ENCODE measurements at regions not wholly inside any gene's neighbourhood (a gene's known extent, or its start where the extent isn't known, plus 50 kb on each side); places are given as distances from the start of the nearest gene placed in this dataset.

DNA sequence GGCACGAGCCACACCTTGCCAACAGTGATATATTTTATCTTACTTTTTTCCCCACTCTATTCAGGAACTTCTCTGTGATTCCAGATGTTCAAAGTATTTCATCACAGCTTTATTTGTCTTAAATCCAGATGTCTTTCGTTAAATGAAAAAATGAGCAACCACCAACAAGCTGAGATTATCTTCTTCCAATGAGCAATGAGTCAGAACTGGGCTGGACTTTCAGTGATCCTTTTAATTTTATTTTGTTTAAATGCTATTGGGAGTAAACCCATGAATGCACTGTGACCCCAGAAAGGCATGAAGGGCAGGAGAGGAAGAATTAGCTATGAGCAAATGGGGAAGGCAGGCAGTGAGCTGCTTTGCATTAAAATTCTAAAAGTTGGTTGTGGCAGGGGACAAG, 77.6 kb upstream of the IMMP2L start:
- CTCF ChIA-PET, result no interaction called here
- Histone ChIP-seq H3K4me3 (ENCODE audit: low read depth, low read length, poor library complexity, severe bottlenecking) (no peak overlapping the region), H3K27me3 (replicated peaks; ENCODE audit: insufficient read depth, low read depth, low read length, poor library complexity) (no peaks in the 10 kb centered on the region), H3K27ac (ENCODE audit: low read depth, low read length, poor library complexity, severe bottlenecking) (no peak overlapping the region), H3K36me3 (ENCODE audit: insufficient read depth, low read length, poor library complexity, severe bottlenecking) (no peaks in the 10 kb centered on the region), H3K9me3 (ENCODE audit: low read depth, low read length, poor library complexity, severe bottlenecking) (no peaks in the 10 kb centered on the region), H3K4me1 (ENCODE audit: insufficient read depth, low read length, poor library complexity, severe bottlenecking) (peaks cover 9% of the 10 kb centered on the region)
- peak; percentile 50 for DNase-seq (ENCODE audit: low spot score)
- POLR2A ChIA-PET (ENCODE audit: low non-redundant PET), result interaction anchor here (0.7 kb wide), 1 partner anchor 52 kb away, joined by 3 read pairs; no protein-coding TSS in a partner anchor
- intact Hi-C loops (cut with micrococcal nuclease; ENCODE audit: unreplicated experiment), result no loop called here
- BruUV-seq (replicated peaks), result no TSS peak
- no peak for TF ChIP-seq EZH2 (IDR thresholded peaks at IDR 0.05; ENCODE audit: borderline replicate concordance, low read depth, low read length, poor library complexity, severe bottlenecking)

DNA sequence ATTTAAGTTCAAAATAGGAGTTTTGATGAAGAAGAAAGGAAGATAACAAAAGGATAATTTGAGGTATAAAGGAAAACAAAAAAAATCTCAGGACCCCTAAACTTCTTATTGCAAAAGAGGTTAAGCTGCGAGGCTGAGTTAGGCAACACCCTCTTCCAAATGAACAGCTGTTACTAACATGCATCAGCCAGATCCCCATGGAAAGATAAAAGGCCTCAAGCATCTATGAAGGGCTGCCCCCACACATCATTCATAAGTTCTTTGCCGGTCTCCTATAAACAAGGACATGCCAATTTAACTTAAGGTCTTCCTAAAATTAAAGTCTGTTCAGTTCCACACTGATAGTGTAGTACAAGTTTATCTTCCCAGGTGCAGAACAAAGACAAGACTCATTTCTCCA, 75.8 kb upstream of the IMMP2L start:
- no peaks in the 10 kb centered on the region for H3K36me3 ChIP-seq (ENCODE audit: insufficient read depth, low read length, poor library complexity, severe bottlenecking)
- H3K27me3 ChIP-seq (replicated peaks; ENCODE audit: insufficient read depth, low read depth, low read length, poor library complexity), result no peaks in the 10 kb centered on the region
- H3K27ac ChIP-seq (ENCODE audit: low read depth, low read length, poor library complexity, severe bottlenecking), result no peak overlapping the region
- TF ChIP-seq, protein P1, sequence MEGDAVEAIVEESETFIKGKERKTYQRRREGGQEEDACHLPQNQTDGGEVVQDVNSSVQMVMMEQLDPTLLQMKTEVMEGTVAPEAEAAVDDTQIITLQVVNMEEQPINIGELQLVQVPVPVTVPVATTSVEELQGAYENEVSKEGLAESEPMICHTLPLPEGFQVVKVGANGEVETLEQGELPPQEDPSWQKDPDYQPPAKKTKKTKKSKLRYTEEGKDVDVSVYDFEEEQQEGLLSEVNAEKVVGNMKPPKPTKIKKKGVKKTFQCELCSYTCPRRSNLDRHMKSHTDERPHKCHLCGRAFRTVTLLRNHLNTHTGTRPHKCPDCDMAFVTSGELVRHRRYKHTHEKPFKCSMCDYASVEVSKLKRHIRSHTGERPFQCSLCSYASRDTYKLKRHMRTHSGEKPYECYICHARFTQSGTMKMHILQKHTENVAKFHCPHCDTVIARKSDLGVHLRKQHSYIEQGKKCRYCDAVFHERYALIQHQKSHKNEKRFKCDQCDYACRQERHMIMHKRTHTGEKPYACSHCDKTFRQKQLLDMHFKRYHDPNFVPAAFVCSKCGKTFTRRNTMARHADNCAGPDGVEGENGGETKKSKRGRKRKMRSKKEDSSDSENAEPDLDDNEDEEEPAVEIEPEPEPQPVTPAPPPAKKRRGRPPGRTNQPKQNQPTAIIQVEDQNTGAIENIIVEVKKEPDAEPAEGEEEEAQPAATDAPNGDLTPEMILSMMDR (conservative IDR thresholded peaks at IDR 0.05; ENCODE audit: low read depth, low read length), result no peak
- TF ChIP-seq EZH2 (IDR thresholded peaks at IDR 0.05; ENCODE audit: borderline replicate concordance, low read depth, low read length, poor library complexity, severe bottlenecking), result no peak
- POLR2A ChIA-PET (ENCODE audit: low non-redundant PET), result no interaction called here
- H3K4me1 ChIP-seq (ENCODE audit: insufficient read depth, low read length, poor library complexity, severe bottlenecking), result peaks cover 9% of the 10 kb centered on the region
- no peaks in the 10 kb centered on the region for H3K9me3 ChIP-seq (ENCODE audit: low read depth, low read length, poor library complexity, severe bottlenecking)
- intact Hi-C loops (cut with micrococcal nuclease; ENCODE audit: unreplicated experiment), result no loop called here
- no peak overlapping the region for H3K4me3 ChIP-seq (ENCODE audit: low read depth, low read length, poor library complexity, severe bottlenecking)
- no peak for DNase-seq (ENCODE audit: low spot score)
- BruUV-seq (replicated peaks), result no TSS peak
- CTCF ChIA-PET, result no interaction called here

DNA sequence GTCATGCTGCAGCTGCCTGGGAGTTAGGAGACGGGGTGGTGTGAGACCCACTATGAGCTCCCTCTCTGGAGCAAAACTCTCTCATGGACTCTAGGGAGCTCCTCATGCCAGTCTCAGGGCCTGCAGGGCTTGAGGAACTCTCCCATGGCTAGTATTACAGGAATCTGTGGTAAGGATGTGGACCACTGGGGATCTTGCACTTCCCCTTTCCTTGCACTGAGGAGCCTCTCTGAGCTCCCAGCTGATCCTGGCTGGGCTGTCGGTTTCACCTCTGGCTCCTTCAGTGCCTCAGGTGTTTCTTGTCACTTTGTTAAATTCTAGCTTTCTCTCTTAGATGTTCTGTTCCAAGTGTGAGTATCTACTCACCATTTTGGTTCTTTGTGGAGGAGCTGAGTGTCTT, 71.6 kb upstream of the IMMP2L start:
- no peak for DNase-seq (ENCODE audit: low spot score)
- Histone ChIP-seq H3K27me3 (replicated peaks; ENCODE audit: insufficient read depth, low read depth, low read length, poor library complexity) (no peaks in the 10 kb centered on the region), H3K9me3 (ENCODE audit: low read depth, low read length, poor library complexity, severe bottlenecking) (peaks cover 8% of the 10 kb centered on the region), H3K27ac (ENCODE audit: low read depth, low read length, poor library complexity, severe bottlenecking) (no peak overlapping the region), H3K4me3 (ENCODE audit: low read depth, low read length, poor library complexity, severe bottlenecking) (no peak overlapping the region), H3K36me3 (ENCODE audit: insufficient read depth, low read length, poor library complexity, severe bottlenecking) (no peaks in the 10 kb centered on the region), H3K4me1 (ENCODE audit: insufficient read depth, low read length, poor library complexity, severe bottlenecking) (no peaks in the 10 kb centered on the region)
- intact Hi-C loops (cut with micrococcal nuclease; ENCODE audit: unreplicated experiment), result no loop called here
- ChIA-PET POLR2A (ENCODE audit: low non-redundant PET) (no interaction called here), CTCF (no interaction called here)
- no TSS peak for BruUV-seq (replicated peaks)
- TF ChIP-seq EZH2 (IDR thresholded peaks at IDR 0.05; ENCODE audit: borderline replicate concordance, low read depth, low read length, poor library complexity, severe bottlenecking), result no peak
- TF ChIP-seq, protein P1 (conservative IDR thresholded peaks at IDR 0.05; ENCODE audit: low read depth, low read length), result no peak

DNA sequence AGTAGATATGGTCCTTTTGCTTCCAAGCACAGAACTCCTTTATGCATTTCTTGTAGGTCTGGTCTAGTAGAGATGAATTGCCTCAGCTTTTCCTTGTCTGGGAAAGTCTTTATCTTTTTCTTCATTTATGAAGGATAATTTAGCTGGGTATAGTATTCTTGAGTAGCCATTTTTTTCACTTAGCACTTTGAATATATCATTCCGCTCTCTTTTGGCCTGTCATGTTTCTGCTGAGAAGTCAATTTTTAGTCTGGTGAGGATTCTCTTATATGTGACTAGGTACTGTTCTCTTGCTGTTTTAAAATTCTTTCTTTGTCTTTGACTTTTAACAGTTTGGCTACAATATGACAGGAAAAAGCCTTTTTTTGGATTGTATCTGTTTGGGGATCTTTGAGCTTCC, 68.6 kb upstream of the IMMP2L start:
- no peaks in the 10 kb centered on the region for H3K4me1 ChIP-seq (ENCODE audit: insufficient read depth, low read length, poor library complexity, severe bottlenecking)
- H3K36me3 ChIP-seq (ENCODE audit: insufficient read depth, low read length, poor library complexity, severe bottlenecking), result no peaks in the 10 kb centered on the region
- ChIA-PET POLR2A (ENCODE audit: low non-redundant PET) (no interaction called here), CTCF (no interaction called here)
- no peak overlapping the region for H3K27ac ChIP-seq (ENCODE audit: low read depth, low read length, poor library complexity, severe bottlenecking)
- no peaks in the 10 kb centered on the region for H3K27me3 ChIP-seq (replicated peaks; ENCODE audit: insufficient read depth, low read depth, low read length, poor library complexity)
- DNase-seq (ENCODE audit: low spot score), result no peak
- intact Hi-C loops (cut with micrococcal nuclease; ENCODE audit: unreplicated experiment), result no loop called here
- H3K4me3 ChIP-seq (ENCODE audit: low read depth, low read length, poor library complexity, severe bottlenecking), result no peak overlapping the region
- TF ChIP-seq EZH2 (IDR thresholded peaks at IDR 0.05; ENCODE audit: borderline replicate concordance, low read depth, low read length, poor library complexity, severe bottlenecking), result no peak
- TF ChIP-seq, protein P1 (conservative IDR thresholded peaks at IDR 0.05; ENCODE audit: low read depth, low read length), result no peak
- H3K9me3 ChIP-seq (ENCODE audit: low read depth, low read length, poor library complexity, severe bottlenecking), result peaks cover 8% of the 10 kb centered on the region
- BruUV-seq (replicated peaks), result no TSS peak
